GM12872 (cell line): ENCODE measurements at regions not wholly inside any gene's neighbourhood (a gene's known extent, or its start where the extent isn't known, plus 50 kb on each side); places are given as distances from the start of the nearest gene placed in this dataset.

ENCODE experiments used
- TF ChIP-seq, protein P1 (sequence below): IDR thresholded peaks from 3 replicates; pipeline ENCODE4 v1.5.1; 2011; ENCODE audit warnings: low read depth, mild to moderate bottlenecking, low read length, moderate library complexity; ENCODE audit not compliant: insufficient read depth

DNA sequence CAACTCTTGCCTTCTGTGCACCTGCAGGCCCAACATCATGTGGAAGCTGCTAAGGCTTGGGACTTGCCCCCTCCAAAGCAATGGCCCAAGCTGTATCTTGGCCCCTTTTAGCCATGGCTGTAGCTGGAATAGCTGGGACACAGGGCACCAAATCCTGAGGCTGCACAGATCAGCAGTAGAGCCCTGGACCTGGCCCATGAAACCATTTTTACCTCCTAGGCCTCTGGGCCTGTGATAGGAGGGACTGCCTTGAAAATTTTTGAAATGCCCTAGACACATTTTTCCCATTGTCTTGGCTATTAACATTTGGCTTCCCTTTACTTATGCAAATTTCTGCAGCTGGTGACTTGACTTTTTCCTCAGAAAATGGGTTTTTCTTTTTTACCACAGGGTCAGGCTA, 68.7 kb downstream of the ING1 start:
- TF ChIP-seq, protein P1, sequence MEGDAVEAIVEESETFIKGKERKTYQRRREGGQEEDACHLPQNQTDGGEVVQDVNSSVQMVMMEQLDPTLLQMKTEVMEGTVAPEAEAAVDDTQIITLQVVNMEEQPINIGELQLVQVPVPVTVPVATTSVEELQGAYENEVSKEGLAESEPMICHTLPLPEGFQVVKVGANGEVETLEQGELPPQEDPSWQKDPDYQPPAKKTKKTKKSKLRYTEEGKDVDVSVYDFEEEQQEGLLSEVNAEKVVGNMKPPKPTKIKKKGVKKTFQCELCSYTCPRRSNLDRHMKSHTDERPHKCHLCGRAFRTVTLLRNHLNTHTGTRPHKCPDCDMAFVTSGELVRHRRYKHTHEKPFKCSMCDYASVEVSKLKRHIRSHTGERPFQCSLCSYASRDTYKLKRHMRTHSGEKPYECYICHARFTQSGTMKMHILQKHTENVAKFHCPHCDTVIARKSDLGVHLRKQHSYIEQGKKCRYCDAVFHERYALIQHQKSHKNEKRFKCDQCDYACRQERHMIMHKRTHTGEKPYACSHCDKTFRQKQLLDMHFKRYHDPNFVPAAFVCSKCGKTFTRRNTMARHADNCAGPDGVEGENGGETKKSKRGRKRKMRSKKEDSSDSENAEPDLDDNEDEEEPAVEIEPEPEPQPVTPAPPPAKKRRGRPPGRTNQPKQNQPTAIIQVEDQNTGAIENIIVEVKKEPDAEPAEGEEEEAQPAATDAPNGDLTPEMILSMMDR: no peak

DNA sequence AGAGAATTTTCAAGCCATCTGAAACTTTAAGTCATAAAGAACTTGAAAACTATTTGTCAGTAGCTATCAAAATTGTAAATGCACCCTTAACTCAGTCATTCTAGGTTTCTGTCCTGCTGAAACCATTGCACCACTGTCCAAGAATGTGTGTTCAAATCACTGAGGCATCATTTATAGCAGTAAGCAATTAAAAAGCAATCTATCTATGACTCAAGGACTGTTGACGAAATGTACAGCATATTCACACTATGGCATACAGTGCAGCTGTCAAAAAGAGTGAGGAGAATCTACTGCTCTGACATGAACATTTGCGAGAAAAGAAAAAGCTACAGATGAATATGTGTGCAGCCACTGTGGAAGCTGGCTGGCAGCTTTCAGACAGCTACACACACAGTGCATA, 71.2 kb downstream of the ING1 start:
- TF ChIP-seq, protein P1: no peak

DNA sequence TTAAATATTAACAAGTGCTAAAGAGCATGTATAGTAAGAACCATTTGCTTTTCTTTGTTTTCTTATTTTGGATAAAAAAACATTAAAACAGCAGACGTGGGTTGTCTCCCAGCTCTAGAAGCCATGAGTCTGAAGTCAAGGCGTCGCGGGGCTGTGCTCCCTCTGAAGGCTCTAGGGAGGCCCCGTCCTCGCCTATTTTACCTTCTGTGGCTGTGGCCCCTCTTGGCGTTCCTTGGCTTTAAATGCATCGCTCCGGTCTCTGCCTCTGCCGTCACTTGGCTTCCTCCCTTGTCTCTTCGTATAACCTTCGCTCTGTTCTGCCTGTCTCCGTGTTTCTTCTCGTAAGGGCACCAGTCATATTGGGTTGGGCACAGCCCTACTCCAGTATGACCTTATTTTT, 75.3 kb downstream of the ING1 start:
- TF ChIP-seq, protein P1: no peak

DNA sequence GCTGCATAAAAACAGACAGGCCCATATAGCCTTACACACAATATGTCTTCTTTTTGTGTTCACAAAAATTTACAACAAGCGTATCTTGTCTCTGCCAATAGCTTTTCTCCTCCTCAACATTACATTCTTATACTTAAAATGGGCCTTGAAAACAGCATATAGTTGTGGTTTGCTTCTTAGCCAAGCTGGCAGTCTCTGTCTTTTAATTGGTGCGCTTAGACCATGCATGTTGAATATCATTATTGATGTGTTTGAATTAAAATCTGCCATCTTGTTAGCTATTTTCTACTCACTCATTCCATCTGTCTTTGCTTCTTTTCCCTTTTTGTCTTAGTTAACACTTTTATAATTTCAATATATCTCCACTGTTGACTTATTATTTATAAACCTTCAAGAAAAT, 76.4 kb downstream of the ING1 start:
- TF ChIP-seq, protein P1: no peak

DNA sequence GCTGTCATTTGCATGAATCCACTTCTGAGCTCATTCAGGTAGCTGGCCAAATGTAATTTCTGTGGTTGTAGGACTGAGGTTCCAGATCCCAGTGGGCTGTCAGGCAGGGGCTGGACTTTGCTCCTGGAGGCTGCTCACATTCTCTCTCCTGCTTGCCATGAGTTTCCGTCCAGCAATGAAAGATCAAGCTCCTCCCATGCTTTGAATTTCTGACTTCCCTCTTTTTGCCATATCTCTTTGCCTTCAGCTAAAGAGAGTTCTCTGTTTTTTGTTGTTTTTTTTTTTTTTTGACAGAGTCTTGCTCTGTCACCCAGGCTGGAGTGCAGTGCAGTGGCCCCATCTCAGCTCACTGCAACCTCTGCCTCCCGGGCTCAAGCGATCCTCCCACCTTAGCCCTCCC, 76.9 kb downstream of the ING1 start:
- TF ChIP-seq, protein P1: no peak

DNA sequence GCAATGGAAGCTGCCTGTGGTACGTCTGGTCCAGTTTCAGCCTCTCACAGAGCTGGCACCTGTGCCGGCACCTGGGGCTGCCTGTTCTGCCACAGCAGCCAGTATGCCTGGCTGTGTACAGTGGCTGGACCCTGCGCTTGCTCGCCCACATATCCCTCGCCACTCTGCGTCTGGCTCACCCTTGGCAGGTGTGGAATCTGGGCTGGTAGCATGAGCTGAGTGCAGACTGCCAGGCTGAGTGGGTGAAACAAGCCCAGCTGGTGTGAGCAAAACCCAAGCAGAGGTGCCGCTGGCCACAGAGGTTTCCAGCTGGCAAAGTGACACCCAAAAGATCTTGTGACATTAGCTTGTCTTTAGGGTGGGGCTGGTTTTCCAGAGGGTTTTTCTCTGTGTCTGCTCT, 80.7 kb downstream of the ING1 start:
- TF ChIP-seq, protein P1: no peak

DNA sequence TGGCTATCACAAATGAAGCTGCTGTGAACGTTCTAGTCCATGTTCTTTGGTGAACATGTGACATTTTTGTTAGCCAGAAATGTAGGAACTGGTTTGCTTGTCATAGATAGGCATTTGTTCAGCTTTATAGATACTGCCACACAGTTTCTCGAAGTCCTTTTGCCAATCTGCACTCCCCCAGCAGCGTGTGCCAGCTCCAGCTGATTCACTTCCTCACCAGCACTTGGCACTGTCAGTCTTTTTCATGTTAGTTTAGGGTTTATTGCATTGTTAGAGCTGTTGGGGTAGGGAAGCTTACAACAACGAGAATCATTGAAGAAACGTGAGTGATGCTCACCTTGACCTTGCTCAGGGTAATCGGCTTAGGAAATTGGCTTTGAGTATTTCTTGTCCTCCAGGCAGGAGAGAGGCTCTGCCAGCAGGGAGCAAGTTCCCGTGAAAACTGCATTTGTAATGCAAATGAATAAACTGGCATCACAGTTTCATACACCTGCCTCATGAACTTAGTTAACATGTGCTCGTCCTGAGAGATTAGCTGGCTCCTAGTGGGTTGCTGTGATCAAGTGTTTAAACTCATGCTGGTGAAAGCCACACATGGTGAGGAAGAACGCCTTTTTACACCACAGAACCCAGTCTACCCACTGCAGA, 83.9 kb downstream of the ING1 start:
- TF ChIP-seq, protein P1: no peak
